Esophagus squamous epithelium (tissue), 4 donors: ENCODE measurements at regions not wholly inside any gene's neighbourhood (a gene's known extent, or its start where the extent isn't known, plus 50 kb on each side); places are given as distances from the start of the nearest gene placed in this dataset.

Experiments
- POLR2A ChIP-seq, 4 donors: fragments of 450-650 bp; IDR thresholded peaks; one replicate each; pipeline ENCODE4 v1.6.1; 2017; ENCODE audit warnings: antibody characterized with exemption in 4 of 4, mild to moderate bottlenecking in 4 of 4, moderate library complexity in 3 of 4
- TF ChIP-seq, protein P1 (sequence below), 6 experiments: fragments of 450-650 bp in 4 of 6; fragments of 200-600 bp in 2 of 6; sonication (generic) in 2 of 6; IDR thresholded peaks; one replicate each; pipeline ENCODE4 v1.5.1; 2016 to 2019; ENCODE audit warnings: antibody characterized with exemption in 6 of 6, mild to moderate bottlenecking in 4 of 6, moderate library complexity in 4 of 6

GRCh38 chr10:109706026-109706560 lies 217.2 kb downstream of the XPNPEP1 start:
- TF ChIP-seq, protein P1, sequence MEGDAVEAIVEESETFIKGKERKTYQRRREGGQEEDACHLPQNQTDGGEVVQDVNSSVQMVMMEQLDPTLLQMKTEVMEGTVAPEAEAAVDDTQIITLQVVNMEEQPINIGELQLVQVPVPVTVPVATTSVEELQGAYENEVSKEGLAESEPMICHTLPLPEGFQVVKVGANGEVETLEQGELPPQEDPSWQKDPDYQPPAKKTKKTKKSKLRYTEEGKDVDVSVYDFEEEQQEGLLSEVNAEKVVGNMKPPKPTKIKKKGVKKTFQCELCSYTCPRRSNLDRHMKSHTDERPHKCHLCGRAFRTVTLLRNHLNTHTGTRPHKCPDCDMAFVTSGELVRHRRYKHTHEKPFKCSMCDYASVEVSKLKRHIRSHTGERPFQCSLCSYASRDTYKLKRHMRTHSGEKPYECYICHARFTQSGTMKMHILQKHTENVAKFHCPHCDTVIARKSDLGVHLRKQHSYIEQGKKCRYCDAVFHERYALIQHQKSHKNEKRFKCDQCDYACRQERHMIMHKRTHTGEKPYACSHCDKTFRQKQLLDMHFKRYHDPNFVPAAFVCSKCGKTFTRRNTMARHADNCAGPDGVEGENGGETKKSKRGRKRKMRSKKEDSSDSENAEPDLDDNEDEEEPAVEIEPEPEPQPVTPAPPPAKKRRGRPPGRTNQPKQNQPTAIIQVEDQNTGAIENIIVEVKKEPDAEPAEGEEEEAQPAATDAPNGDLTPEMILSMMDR (IDR thresholded peaks at IDR 0.05): no peak
- no peak for TF ChIP-seq POLR2A (IDR thresholded peaks at IDR 0.05)
